HG03139 (cell line): ENCODE measurements at regions not wholly inside any gene's neighbourhood (a gene's known extent, or its start where the extent isn't known, plus 50 kb on each side); places are given as distances from the start of the nearest gene placed in this dataset.

ENCODE experiments used
- ATAC-seq: cut with Tn5 transposase; IDR thresholded peaks from one replicate; pipeline ENCODE4 v1.9.1; 2021; ENCODE audit not compliant: unreplicated experiment

GRCh38 chr6:88251301-88251700 is 85.2 kb upstream of the CNR1 start:
- ATAC-seq, result no peak

- ATAC-seq, result no peak
Observed at GRCh38 chr6:88248709-88249321, 82.7 kb upstream of the CNR1 start.

GRCh38 chr6:88246654-88247053 is 80.5 kb upstream of the CNR1 start:
- no peak for ATAC-seq

- ATAC-seq, result no peak
Observed at GRCh38 chr6:88244721-88245120, 78.6 kb upstream of the CNR1 start.

GRCh38 chr6:88238901-88239300 is 72.8 kb upstream of the CNR1 start:
- no peak for ATAC-seq

GRCh38 chr6:88238065-88238464 is 71.9 kb upstream of the CNR1 start:
- no peak for ATAC-seq

GRCh38 chr6:88236612-88237360 is 70.6 kb upstream of the CNR1 start:
- no peak for ATAC-seq

GRCh38 chr6:88232753-88233152 is 66.6 kb upstream of the CNR1 start:
- ATAC-seq, result no peak

- no peak for ATAC-seq
Observed at GRCh38 chr6:88223298-88223697, 57.2 kb upstream of the CNR1 start.

GRCh38 chr6:88220493-88220892 is 54.3 kb upstream of the CNR1 start:
- no peak for ATAC-seq

GRCh38 chr6:88216182-88216581 is 50.0 kb upstream of the CNR1 start:
- no peak for ATAC-seq
